ENCODE measurements at regions not wholly inside any gene's neighbourhood (a gene's known extent, or its start where the extent isn't known, plus 50 kb on each side); places are given as distances from the start of the nearest gene placed in this dataset.
A peak's percentile ranks its signal among the peaks of the same experiment; 100 is the strongest.

DNA sequence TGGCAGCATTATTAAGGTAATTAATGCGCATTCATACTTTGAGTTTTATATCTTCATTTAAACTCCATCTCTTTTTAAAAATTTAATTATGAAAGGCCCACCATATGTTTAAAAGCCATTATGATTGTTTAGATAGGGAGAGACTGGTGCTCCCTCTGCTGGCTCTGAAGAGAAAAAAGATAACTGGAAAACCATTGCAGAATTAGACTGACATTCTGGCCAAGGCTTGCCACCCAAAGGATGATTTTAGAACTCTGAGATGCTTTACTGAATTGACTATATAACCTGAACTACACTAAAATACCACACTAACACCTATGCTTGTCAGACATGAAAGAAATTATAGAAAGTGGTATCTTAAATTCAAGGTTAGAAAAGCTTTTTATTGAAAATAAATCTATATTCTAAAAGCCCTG lies 127.6 kb upstream of the SPOPL start:
- TF ChIP-seq POLR2A (IDR thresholded peaks at IDR 0.05; ENCODE audit: low read depth, low read length) (no peak), EZH2 (IDR thresholded peaks at IDR 0.05; ENCODE audit: borderline replicate concordance, low read depth, low read length, severe bottlenecking) (no peak), MYC (IDR thresholded peaks at IDR 0.05; ENCODE audit: low read depth, low read length) (no peak), POLR2AphosphoS5 (IDR thresholded peaks at IDR 0.05; ENCODE audit: insufficient read depth, low read depth, low read length) (no peak), JUN (IDR thresholded peaks at IDR 0.05; ENCODE audit: borderline replicate concordance, insufficient read depth, insufficient read length, low read depth) (no peak), GATA2 (IDR thresholded peaks at IDR 0.05; ENCODE audit: insufficient read depth, insufficient read length, low read depth, low read length) (no peak)
- TF ChIP-seq, protein P1, sequence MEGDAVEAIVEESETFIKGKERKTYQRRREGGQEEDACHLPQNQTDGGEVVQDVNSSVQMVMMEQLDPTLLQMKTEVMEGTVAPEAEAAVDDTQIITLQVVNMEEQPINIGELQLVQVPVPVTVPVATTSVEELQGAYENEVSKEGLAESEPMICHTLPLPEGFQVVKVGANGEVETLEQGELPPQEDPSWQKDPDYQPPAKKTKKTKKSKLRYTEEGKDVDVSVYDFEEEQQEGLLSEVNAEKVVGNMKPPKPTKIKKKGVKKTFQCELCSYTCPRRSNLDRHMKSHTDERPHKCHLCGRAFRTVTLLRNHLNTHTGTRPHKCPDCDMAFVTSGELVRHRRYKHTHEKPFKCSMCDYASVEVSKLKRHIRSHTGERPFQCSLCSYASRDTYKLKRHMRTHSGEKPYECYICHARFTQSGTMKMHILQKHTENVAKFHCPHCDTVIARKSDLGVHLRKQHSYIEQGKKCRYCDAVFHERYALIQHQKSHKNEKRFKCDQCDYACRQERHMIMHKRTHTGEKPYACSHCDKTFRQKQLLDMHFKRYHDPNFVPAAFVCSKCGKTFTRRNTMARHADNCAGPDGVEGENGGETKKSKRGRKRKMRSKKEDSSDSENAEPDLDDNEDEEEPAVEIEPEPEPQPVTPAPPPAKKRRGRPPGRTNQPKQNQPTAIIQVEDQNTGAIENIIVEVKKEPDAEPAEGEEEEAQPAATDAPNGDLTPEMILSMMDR (IDR thresholded peaks at IDR 0.05; ENCODE audit: extremely low read depth in 1 of 2, insufficient read depth in 1 of 2, low read depth in 1 of 2, low read length in 2 of 2): peak; percentile 43 to 53

All from endothelial cell of umbilical vein (primary cell).